ENCODE measurements at regions not wholly inside any gene's neighbourhood (a gene's known extent, or its start where the extent isn't known, plus 50 kb on each side); places are given as distances from the start of the nearest gene placed in this dataset.
"Not testable (repeated sequence)": the region's sequence is repeated elsewhere in the genome, so short reads cannot be mapped to it uniquely, and the experiment has no call there.

DNA sequence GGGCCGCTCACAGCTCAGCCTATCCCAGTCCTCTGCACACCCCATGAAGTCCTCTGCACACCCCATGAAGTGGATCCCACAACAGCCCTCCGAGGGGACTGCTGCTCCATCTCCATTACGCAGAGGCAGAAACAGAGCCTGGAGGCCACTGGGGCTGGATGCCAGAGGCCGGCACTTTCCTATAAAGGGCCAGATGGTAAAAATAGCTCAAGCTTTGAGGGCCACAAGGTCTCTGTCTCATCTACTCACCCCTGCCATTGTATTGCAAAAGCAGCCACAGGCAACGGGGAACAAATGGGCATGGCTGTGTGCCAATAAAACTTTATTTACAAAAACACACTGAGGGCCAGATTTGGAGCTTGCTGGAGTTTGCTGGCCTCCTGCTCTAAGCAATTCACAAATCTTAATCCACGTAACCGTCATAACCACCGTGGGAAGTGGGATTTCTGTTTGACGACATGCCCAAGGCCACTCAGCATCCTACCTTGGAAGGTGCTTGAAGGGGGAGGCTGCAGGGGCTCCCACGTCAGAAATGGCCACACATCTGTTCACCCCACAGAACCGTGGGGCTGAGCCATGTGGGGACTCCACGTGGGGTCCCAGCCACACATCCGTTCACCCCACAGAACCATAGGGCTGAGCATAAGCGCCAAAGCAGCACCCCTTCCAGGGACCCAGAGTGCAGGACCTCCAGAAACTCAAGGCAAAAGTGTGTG, 92.0 kb downstream of the NCOR2 start:
- Histone ChIP-seq H3K27ac (ENCODE audit: low read depth, low read length) (peak overlapping the region; percentile 63), H3K9ac (ENCODE audit: low read length) (no peak overlapping the region), H3K27me3 (ENCODE audit: control insufficient read depth, insufficient read depth, low read length) (no peaks in the 10 kb centered on the region), H3K4me3 (ENCODE audit: low read length) (no peak overlapping the region), H3K4me1 (ENCODE audit: control insufficient read depth, insufficient read depth, low read length) (peaks cover 16% of the 10 kb centered on the region), H3K36me3 (ENCODE audit: control insufficient read depth, insufficient read depth, low read length) (peaks cover 33% of the 10 kb centered on the region)

DNA sequence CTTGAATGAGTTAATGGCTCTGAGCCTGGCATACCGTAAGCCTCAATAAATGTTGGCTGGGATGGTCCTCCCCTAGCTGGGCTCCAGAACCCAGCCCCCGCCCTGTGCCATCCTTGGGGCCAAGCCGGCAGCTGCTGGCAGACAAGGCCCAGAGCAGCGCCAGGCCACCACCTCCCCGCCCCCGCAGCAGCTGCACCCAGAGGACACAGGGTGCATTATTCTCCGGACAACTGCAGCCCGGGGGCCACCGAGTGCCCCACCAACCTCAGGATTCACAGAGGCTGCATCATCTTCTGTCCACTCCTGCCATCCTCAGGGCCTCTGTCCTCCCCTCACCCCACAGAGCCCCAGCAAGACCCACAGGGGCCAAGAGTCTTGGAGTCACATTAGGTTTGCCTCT, 92.7 kb downstream of the NCOR2 start:
- Histone ChIP-seq H3K9ac (ENCODE audit: low read length) (no peak overlapping the region), H3K27ac (ENCODE audit: low read depth, low read length) (peak overlapping the region; percentile 63)

DNA sequence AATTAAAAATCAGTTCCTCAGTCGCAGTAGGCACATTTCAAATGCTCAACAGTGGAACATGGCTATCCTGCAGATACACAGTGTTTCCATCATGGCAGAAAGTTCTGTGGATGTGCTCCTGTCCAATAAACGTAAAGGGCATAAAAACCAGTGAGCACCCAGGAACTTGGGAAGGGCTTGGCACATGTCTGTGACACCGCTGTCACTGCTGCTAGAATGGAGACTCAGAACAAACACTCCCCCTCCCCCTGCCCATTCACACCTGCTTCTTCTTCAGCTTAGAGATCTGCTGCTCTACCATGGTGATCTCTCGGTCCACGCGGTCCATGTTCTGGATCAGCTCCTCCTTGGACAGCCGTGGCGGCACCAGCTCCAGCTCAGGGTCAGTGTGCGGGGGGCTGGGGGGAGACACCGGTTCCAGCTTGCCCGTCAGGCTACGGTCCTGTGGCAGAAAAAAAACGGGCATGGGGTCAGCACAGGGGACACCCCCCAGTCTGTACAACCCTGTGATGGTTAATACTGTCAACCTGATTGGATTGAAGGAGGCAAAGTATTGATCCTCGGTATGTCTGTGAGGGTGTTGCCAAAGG, 94.6 kb downstream of the NCOR2 start:
- H3K4me1 ChIP-seq (ENCODE audit: control insufficient read depth, insufficient read depth, low read length) = peaks cover 8% of the 10 kb centered on the region
- no peaks in the 10 kb centered on the region for H3K27me3 ChIP-seq (ENCODE audit: control insufficient read depth, insufficient read depth, low read length)
- H3K36me3 ChIP-seq (ENCODE audit: control insufficient read depth, insufficient read depth, low read length) = peaks cover 34% of the 10 kb centered on the region
- H3K4me3 ChIP-seq (ENCODE audit: low read length) = no peak overlapping the region
- H3K27ac ChIP-seq (ENCODE audit: low read depth, low read length) = no peak overlapping the region
- H3K9ac ChIP-seq (ENCODE audit: low read length) = no peak overlapping the region

More for the DNA sequence above, 92.7 kb downstream of the NCOR2 start:
- H3K36me3 ChIP-seq (ENCODE audit: control insufficient read depth, insufficient read depth, low read length) = peaks cover 36% of the 10 kb centered on the region
- peaks cover 8% of the 10 kb centered on the region for H3K4me1 ChIP-seq (ENCODE audit: control insufficient read depth, insufficient read depth, low read length)
- no peak overlapping the region for H3K4me3 ChIP-seq (ENCODE audit: low read length)
- no peaks in the 10 kb centered on the region for H3K27me3 ChIP-seq (ENCODE audit: control insufficient read depth, insufficient read depth, low read length)

DNA sequence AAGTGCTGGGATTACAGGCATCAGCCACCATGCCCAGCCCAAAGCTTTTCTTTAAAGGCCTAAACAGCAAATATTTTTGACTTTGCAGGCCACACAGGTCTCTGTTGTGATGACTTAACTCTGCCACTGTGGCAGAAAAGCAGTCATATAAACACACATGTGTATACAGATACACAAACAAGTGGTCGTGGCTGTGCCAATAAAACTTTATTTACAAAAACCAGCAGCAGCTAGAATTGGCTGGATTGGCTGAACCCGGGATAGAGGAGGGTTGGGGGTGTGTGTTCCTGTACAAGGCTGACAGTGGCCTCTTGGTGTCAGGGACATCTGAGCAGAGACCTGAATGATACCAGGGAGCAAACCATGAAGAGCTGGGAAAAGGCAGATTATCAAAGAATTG, 95.6 kb downstream of the NCOR2 start:
- Histone ChIP-seq H3K4me3 (ENCODE audit: low read length) (no peak overlapping the region), H3K9ac (ENCODE audit: low read length) (no peak overlapping the region)

DNA sequence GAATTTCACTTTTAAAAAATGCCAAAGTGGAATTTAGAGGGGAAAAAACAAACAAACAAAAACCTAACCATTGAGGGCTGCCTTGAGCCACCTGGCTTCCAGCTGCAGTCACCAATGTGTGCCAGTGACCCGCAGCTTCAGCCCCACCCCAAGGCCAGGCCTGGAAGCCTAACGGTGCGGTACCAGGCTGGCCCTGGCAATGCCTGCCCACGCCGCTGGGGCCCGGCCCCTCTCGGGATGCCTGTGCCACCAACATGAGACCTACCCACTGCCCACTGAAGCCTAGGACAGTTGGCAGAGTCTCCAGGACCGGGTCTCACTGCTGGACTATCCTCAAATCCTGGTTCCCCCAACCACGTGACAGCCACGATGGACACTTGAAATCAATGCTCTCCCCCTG, 96.6 kb downstream of the NCOR2 start:
- no peak overlapping the region for H3K4me3 ChIP-seq (ENCODE audit: low read length)
- peaks cover 32% of the 10 kb centered on the region for H3K36me3 ChIP-seq (ENCODE audit: control insufficient read depth, insufficient read depth, low read length)
- H3K27me3 ChIP-seq (ENCODE audit: control insufficient read depth, insufficient read depth, low read length) = no peaks in the 10 kb centered on the region
- peaks cover 8% of the 10 kb centered on the region for H3K4me1 ChIP-seq (ENCODE audit: control insufficient read depth, insufficient read depth, low read length)
- no peak overlapping the region for H3K27ac ChIP-seq (ENCODE audit: low read depth, low read length)
- H3K9ac ChIP-seq (ENCODE audit: low read length) = no peak overlapping the region

More for the DNA sequence above, 95.6 kb downstream of the NCOR2 start:
- no peaks in the 10 kb centered on the region for H3K27me3 ChIP-seq (ENCODE audit: control insufficient read depth, insufficient read depth, low read length)
- H3K27ac ChIP-seq (ENCODE audit: low read depth, low read length) = no peak overlapping the region
- peaks cover 8% of the 10 kb centered on the region for H3K4me1 ChIP-seq (ENCODE audit: control insufficient read depth, insufficient read depth, low read length)
- peaks cover 31% of the 10 kb centered on the region for H3K36me3 ChIP-seq (ENCODE audit: control insufficient read depth, insufficient read depth, low read length)

DNA sequence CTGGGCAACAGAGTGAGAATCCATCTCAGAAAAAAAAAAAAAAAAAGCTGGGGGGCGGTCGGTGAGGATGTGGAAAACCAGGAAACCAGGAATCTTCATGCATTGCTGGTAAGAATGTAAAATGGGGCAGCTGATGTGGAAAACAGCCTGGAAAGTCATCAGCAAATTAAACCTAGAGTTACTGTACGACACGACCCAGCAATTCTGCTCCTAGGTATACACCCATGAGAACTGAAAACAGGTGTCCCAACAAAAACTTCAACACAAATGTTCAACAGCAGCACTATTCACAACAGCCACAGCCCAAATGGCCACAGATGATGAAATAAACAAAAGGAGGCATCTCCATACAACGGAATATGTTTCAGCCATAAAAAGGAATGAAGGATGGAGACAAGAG, 97.3 kb downstream of the NCOR2 start:
- H3K4me1 ChIP-seq (ENCODE audit: control insufficient read depth, insufficient read depth, low read length) = peaks cover 6% of the 10 kb centered on the region
- no peak overlapping the region for H3K9ac ChIP-seq (ENCODE audit: low read length)
- no peaks in the 10 kb centered on the region for H3K27me3 ChIP-seq (ENCODE audit: control insufficient read depth, insufficient read depth, low read length)
- no peak overlapping the region for H3K4me3 ChIP-seq (ENCODE audit: low read length)
- peaks cover 34% of the 10 kb centered on the region for H3K36me3 ChIP-seq (ENCODE audit: control insufficient read depth, insufficient read depth, low read length)
- H3K27ac ChIP-seq (ENCODE audit: low read depth, low read length) = no peak overlapping the region

DNA sequence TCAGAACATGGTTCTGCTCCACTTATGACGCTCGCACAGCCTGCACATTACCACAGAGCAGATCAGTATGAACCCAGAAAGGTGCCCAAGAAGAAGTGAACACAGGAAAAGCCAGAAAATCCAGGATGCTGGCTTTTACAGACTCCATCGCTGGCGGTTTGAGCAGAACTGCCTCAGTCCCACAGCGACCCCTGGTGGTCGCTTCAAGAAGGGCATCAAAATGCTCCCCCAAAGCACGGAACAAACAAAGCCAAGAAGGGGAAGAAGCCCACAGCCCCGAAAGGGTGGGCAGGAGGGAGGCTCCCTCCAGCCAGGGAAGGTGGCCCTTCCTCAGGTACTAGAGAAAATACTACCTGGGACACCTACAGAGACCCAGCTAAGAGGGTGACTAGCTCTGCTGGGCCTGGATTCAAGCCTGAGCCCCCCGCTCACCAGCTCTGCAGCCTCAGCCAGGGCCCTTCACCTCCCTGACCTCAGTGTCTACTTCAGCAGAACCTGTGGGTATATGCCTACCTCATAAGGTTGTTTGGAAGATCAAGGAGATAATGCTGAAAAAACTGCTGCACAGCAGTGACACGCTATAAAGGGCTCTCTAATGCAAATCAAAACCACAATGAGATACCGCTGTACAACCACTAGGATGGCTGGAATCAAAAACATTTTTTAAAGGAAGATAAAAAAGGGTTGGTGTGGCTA, 98.1 kb downstream of the NCOR2 start:
- no peaks in the 10 kb centered on the region for H3K27me3 ChIP-seq (ENCODE audit: control insufficient read depth, insufficient read depth, low read length)
- peaks cover 1% of the 10 kb centered on the region for H3K4me1 ChIP-seq (ENCODE audit: control insufficient read depth, insufficient read depth, low read length)
- peaks cover 41% of the 10 kb centered on the region for H3K36me3 ChIP-seq (ENCODE audit: control insufficient read depth, insufficient read depth, low read length)
- no peak overlapping the region for H3K4me3 ChIP-seq (ENCODE audit: low read length)
- H3K9ac ChIP-seq (ENCODE audit: low read length) = no peak overlapping the region
- H3K27ac ChIP-seq (ENCODE audit: low read depth, low read length) = no peak overlapping the region

DNA sequence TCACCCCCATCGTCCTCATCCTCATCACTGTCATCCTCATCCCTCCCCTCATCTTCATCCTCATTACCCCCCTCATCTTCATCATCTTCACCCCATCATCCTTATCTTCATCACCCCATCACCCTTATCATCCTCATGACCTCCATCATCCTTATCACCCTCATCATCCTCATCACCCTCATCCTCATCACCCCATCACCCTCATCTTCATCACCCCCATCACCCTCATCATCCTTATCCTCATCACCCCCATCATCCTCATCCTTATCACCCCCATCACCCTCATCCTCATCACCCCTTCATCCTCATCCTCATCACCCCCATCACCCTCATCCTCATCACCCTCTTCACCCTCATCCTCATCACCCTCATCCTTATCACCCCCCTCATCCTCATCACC, 99.9 kb downstream of the NCOR2 start:
- H3K4me3 ChIP-seq (ENCODE audit: low read length); H3K27me3 ChIP-seq (ENCODE audit: control insufficient read depth, insufficient read depth, low read length); H3K9ac ChIP-seq (ENCODE audit: low read length); H3K27ac ChIP-seq (ENCODE audit: low read depth, low read length): not testable (repeated sequence)
- H3K36me3 ChIP-seq (ENCODE audit: control insufficient read depth, insufficient read depth, low read length) = peaks cover 30% of the 10 kb centered on the region
- peaks cover 12% of the 10 kb centered on the region for H3K4me1 ChIP-seq (ENCODE audit: control insufficient read depth, insufficient read depth, low read length)

DNA sequence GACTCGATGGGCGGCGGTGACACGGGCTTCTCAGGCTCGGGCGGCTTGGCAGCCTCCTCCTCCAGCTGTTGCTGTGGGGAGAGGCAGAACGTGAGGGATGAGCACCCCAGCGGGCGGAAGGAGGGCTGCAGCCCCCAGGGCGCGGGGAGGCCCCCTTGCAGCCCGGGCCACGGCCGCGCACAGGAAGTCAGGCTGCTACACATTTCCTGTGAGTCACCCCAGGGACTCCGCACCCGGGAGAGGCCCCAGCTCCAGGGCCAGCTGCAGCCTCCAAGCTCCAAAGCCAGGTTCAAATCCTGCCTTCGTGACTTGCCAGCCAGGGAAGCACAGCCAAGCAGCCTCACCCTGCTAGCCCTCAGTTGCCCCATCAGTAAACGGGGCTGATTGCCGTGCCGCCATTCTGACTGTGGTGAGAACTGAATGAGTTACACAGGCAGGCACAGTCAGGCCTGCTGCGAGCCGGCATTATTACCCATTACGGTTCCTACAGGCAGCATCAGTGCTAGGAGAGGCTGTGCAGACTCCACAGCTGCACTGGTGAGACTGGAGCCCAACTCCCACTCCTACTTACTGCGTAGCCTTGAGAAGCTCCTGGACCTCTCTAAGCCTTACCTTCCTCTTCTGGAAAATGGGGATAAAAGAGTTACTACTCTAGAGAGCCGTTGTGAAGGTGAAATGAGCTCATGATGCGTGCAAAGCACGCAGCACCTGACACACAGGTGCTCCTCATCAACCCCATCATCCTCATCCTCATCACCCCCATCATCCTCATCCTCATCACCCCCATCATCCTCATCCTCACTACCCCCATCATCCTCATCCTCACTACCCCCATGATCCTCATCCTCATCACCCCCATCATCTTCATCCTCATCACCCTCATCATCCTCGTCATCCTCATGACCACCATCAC, 100.9 kb downstream of the NCOR2 start:
- H3K36me3 ChIP-seq (ENCODE audit: control insufficient read depth, insufficient read depth, low read length) = peaks cover 23% of the 10 kb centered on the region
- no peak overlapping the region for H3K27ac ChIP-seq (ENCODE audit: low read depth, low read length)
- no peaks in the 10 kb centered on the region for H3K27me3 ChIP-seq (ENCODE audit: control insufficient read depth, insufficient read depth, low read length)
- H3K9ac ChIP-seq (ENCODE audit: low read length) = no peak overlapping the region
- peaks cover 15% of the 10 kb centered on the region for H3K4me1 ChIP-seq (ENCODE audit: control insufficient read depth, insufficient read depth, low read length)
- H3K4me3 ChIP-seq (ENCODE audit: low read length) = peak overlapping the region; percentile 42

DNA sequence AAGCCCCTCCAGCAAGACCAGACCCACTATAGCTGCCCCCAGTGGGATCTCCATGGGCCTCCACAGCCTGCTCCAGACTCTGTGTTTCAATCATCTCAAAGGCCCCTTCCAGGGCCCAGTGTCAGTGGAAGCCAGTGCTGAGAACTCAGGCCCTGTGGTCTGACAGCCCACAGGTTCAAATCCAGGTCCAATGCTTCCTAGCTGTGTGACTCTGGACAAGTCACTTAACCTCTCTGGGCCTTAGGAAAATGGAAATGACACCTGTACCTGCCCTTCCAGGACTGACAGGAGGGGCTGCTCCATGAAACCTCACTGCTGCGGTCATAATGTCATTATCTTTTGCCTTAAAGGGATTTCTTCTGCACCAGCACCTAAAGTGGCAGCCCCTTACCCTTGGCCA, 101.9 kb downstream of the NCOR2 start:
- H3K4me1 ChIP-seq (ENCODE audit: control insufficient read depth, insufficient read depth, low read length) = peaks cover 15% of the 10 kb centered on the region
- no peaks in the 10 kb centered on the region for H3K27me3 ChIP-seq (ENCODE audit: control insufficient read depth, insufficient read depth, low read length)
- H3K27ac ChIP-seq (ENCODE audit: low read depth, low read length) = no peak overlapping the region
- H3K36me3 ChIP-seq (ENCODE audit: control insufficient read depth, insufficient read depth, low read length) = peaks cover 18% of the 10 kb centered on the region
- H3K9ac ChIP-seq (ENCODE audit: low read length) = no peak overlapping the region
- no peak overlapping the region for H3K4me3 ChIP-seq (ENCODE audit: low read length)

DNA sequence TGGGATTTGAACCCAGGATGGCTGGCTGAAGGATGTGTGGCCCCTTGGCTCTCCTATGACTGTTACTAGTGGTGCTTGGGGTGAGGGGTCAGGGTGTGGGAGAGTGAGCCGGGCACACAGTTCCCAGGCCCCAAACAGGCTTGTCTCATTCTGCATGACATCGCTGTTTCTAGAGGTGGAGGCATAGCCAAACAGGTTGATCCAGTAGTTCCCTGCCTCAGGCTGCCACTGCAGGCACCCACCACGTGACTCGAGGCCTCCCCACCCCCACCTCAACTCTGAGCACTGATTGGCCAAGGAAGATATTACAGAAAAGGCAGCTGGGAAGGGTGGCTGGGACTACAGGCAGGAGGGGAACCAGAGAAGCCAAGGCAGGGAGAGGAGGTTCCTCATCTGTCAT, 102.6 kb downstream of the NCOR2 start:
- H3K36me3 ChIP-seq (ENCODE audit: control insufficient read depth, insufficient read depth, low read length) = peaks cover 20% of the 10 kb centered on the region
- H3K4me3 ChIP-seq (ENCODE audit: low read length) = no peak overlapping the region
- H3K27ac ChIP-seq (ENCODE audit: low read depth, low read length) = no peak overlapping the region
- H3K4me1 ChIP-seq (ENCODE audit: control insufficient read depth, insufficient read depth, low read length) = peaks cover 15% of the 10 kb centered on the region
- no peak overlapping the region for H3K9ac ChIP-seq (ENCODE audit: low read length)
- no peaks in the 10 kb centered on the region for H3K27me3 ChIP-seq (ENCODE audit: control insufficient read depth, insufficient read depth, low read length)

DNA sequence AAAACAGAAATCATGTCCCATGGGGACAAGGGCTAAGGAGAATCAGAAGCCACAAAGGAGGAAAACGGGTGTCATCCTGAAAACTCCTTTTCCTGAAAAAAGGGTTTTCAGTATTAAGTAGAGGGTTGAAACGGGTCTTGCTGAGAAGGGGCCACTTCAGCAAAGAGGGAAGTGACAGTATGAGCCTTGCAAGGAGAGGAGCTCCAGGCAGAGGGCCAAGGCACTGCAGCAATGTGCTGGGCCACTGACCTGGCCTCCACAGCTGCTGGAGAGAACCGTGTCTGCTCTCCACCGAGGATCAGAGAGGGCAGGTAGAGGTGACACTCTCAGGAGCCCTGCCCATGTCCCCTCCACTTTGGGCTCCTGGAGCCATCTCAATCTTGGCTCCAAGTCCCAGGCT, 103.3 kb downstream of the NCOR2 start:
- Histone ChIP-seq H3K9ac (ENCODE audit: low read length) (no peak overlapping the region), H3K36me3 (ENCODE audit: control insufficient read depth, insufficient read depth, low read length) (peaks cover 28% of the 10 kb centered on the region), H3K4me3 (ENCODE audit: low read length) (no peak overlapping the region), H3K27me3 (ENCODE audit: control insufficient read depth, insufficient read depth, low read length) (no peaks in the 10 kb centered on the region), H3K27ac (ENCODE audit: low read depth, low read length) (no peak overlapping the region), H3K4me1 (ENCODE audit: control insufficient read depth, insufficient read depth, low read length) (peaks cover 15% of the 10 kb centered on the region)

Measured in rectal smooth muscle tissue (tissue), 1 donor.